ENCODE measurements at regions not wholly inside any gene's neighbourhood (a gene's known extent, or its start where the extent isn't known, plus 50 kb on each side); places are given as distances from the start of the nearest gene placed in this dataset.

- TF ChIP-seq POLR2AphosphoS5 (IDR thresholded peaks at IDR 0.05) (no peak), EP300 (IDR thresholded peaks at IDR 0.05) (no peak)
These were observed 142.5 kb upstream of the DPT start for GRCh38 chr1:168871531-168871930.

Measured in upper lobe of left lung (tissue), 4 donors.